A549 (cell line): ENCODE measurements at regions not wholly inside any gene's neighbourhood (a gene's known extent, or its start where the extent isn't known, plus 50 kb on each side); places are given as distances from the start of the nearest gene placed in this dataset.

Experiments
- EP300 ChIP-seq, 2 experiments: fragments of >200 bp; sonication (Bioruptor Twin); formaldehyde crosslinking; IDR thresholded peaks; 2 replicates in 1 of 2; 3 replicates in 1 of 2; pipeline ENCODE4 v1.6.1; 2016 to 2017
- FOSB ChIP-seq: fragments of 250-450 bp; sonication (Bioruptor Pico); IDR thresholded peaks from 2 replicates; pipeline ENCODE4 v1.5.0; 2020; ENCODE audit warnings: mild to moderate bottlenecking, moderate library complexity
- JUN ChIP-seq, 2 experiments: fragments of >200 bp; sonication (Bioruptor Twin); formaldehyde crosslinking; IDR thresholded peaks; 2 replicates in 1 of 2; 3 replicates in 1 of 2; pipeline ENCODE4 v1.6.1; 2016 to 2017
- KDM1A ChIP-seq: fragments of 200-600 bp; sonication (generic); IDR thresholded peaks from 2 replicates; pipeline ENCODE4 v1.6.1; 2016; ENCODE audit warnings: low read depth, mild to moderate bottlenecking
- MAFK ChIP-seq: fragments of 450-650 bp; IDR thresholded peaks from 2 replicates; pipeline ENCODE4 v1.6.1; 2014; ENCODE audit not compliant: partially characterized antibody
- POLR2AphosphoS2 ChIP-seq: conservative IDR thresholded peaks from 2 replicates; pipeline ENCODE4 v1.6.1; 2012; ENCODE audit warnings: low read length, improper control_type of control experiment, inconsistent platforms
- RAD21 ChIP-seq, 2 experiments: fragments of >200 bp in 1 of 2; sonication (Bioruptor Twin) in 1 of 2; formaldehyde crosslinking in 1 of 2; IDR thresholded peaks in 1 of 2; conservative IDR thresholded peaks in 1 of 2; 2 replicates in 1 of 2; 3 replicates in 1 of 2; pipeline ENCODE4 v1.6.1; 2012 to 2018; ENCODE audit warnings: inconsistent platforms in 1 of 2
- TFCP2L1 ChIP-seq: fragments of 250-450 bp; sonication (Bioruptor Pico); IDR thresholded peaks from 2 replicates; pipeline ENCODE4 v1.5.0; 2021; ENCODE audit warnings: mild to moderate bottlenecking
- ZFP36 ChIP-seq: fragments of 450-650 bp; IDR thresholded peaks from 2 replicates; pipeline ENCODE4 v1.6.1; 2014; ENCODE audit warnings: borderline replicate concordance; ENCODE audit not compliant: partially characterized antibody
- TF ChIP-seq, protein P1 (sequence below): fragments of >200 bp; sonication (Bioruptor Twin); formaldehyde crosslinking; IDR thresholded peaks from 3 replicates; pipeline ENCODE4 v1.5.1; 2016
- TF ChIP-seq, protein P2 (sequence below): IDR thresholded peaks from 2 replicates; pipeline ENCODE4 v1.6.1; 2012

- TF ChIP-seq KDM1A (no peak), EP300 (IDR thresholded peaks at IDR 0.05) (no peak), POLR2AphosphoS2 (no peak), ZFP36 (no peak), RAD21 (conservative IDR thresholded peaks at IDR 0.05 in 1 of 2, IDR thresholded peaks at IDR 0.05 in 1 of 2) (no peak), MAFK (no peak), FOSB (no peak), JUN (IDR thresholded peaks at IDR 0.05) (no peak), TFCP2L1 (CRISPR knock-in tag) (no peak)
- TF ChIP-seq, protein P1, sequence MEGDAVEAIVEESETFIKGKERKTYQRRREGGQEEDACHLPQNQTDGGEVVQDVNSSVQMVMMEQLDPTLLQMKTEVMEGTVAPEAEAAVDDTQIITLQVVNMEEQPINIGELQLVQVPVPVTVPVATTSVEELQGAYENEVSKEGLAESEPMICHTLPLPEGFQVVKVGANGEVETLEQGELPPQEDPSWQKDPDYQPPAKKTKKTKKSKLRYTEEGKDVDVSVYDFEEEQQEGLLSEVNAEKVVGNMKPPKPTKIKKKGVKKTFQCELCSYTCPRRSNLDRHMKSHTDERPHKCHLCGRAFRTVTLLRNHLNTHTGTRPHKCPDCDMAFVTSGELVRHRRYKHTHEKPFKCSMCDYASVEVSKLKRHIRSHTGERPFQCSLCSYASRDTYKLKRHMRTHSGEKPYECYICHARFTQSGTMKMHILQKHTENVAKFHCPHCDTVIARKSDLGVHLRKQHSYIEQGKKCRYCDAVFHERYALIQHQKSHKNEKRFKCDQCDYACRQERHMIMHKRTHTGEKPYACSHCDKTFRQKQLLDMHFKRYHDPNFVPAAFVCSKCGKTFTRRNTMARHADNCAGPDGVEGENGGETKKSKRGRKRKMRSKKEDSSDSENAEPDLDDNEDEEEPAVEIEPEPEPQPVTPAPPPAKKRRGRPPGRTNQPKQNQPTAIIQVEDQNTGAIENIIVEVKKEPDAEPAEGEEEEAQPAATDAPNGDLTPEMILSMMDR = no peak
- TF ChIP-seq, protein P2, sequence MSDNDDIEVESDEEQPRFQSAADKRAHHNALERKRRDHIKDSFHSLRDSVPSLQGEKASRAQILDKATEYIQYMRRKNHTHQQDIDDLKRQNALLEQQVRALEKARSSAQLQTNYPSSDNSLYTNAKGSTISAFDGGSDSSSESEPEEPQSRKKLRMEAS = no peak
Observed at GRCh38 chr1:83110156-83110555, 888.8 kb downstream of the TTLL7 start.
